ENCODE measurements at regions not wholly inside any gene's neighbourhood (a gene's known extent, or its start where the extent isn't known, plus 50 kb on each side); places are given as distances from the start of the nearest gene placed in this dataset.
A peak's percentile ranks its signal among the peaks of the same experiment; 100 is the strongest.
"Not testable (repeated sequence)": the region's sequence is repeated elsewhere in the genome, so short reads cannot be mapped to it uniquely, and the experiment has no call there.

DNA sequence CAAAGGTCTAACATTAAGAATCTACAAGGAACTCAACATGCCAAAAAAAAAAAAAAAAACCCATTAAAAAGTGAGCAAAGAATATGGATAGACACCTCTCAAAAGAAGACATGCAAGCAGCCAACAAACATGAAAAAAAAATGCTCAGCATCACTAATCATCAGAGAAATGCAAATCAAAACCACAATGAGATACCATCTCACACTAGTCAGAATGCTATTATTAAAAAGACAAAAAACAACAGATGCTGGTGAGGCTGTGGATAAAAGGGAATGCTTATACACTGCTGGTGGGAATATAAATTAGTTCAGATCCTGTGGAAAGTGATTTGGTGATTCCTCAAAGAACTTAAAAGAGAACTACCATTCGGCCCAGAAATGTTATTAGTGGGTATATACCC lies 257.7 kb upstream of the PLET1 start:
- DNase-seq = no peak

- no peak for DNase-seq
Measured at GRCh38 chr11:112519751-112520150, 259.1 kb upstream of the PLET1 start.

DNA sequence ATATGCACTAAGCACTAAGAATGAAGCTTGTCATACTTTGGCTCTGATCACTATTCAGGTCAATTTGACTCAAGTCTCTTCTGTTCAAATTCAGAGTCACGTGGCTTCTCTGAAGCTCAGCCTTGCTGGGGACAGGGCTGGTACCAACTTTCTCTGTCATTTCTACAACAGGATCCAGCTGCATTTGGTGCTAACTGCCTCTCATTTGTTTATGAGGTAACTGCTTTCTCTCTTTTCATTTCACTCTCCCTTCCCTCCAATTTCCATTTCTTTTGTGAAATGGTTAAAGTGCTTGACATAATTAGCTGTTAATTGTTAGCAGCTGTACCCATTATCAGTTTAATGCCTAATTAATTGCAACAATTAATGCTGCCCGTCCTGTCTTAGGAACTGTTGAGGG lies 259.7 kb upstream of the PLET1 start:
- DNase-seq = no peak

DNA sequence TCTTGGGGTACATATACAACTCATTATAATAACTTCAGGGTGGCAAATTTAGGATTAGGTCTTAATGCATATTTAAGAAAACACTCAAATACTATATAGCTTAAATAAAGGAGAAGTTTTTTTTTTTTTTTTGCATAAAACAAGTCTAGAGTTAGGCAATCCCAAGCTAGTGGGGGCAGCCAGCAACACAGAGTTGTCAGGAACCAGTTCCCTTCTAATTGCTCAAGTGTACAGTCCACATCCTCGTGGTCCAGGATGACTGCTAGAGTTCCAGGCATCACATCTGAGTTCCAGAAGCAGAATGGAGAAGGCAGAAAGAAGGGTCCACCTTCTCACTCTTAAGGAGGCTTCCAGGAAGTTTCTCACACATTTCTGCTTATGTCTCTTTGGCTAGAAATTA lies 261.9 kb upstream of the PLET1 start:
- DNase-seq = no peak

GRCh38 chr11:112523031-112523430 lies 262.4 kb upstream of the PLET1 start:
- DNase-seq = no peak

- peak; percentile 13 for DNase-seq
Measured at GRCh38 chr11:112523477-112523876, 262.8 kb upstream of the PLET1 start.

GRCh38 chr11:112523951-112524350 lies 263.3 kb upstream of the PLET1 start:
- DNase-seq = no peak

DNA sequence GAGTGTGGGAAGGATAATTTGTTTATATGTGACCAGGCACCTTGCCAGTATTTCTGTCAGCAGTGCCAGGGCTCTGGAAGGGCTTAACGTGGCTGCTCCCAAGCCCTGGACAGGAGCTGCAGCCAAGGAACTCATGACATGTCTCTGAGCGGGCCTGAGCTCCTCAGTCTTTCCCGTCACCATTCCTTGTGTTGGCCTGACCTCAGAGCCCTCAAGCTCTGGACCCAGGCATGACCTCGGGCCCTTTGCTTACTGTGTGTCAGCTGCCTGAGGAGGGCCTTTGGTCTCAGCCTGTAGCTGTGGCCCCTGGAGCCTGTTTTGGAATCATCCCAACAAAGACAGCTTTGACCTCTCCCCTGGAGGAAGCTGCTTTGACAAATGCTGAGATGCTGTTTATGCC lies 264.1 kb upstream of the PLET1 start:
- DNase-seq = no peak

DNA sequence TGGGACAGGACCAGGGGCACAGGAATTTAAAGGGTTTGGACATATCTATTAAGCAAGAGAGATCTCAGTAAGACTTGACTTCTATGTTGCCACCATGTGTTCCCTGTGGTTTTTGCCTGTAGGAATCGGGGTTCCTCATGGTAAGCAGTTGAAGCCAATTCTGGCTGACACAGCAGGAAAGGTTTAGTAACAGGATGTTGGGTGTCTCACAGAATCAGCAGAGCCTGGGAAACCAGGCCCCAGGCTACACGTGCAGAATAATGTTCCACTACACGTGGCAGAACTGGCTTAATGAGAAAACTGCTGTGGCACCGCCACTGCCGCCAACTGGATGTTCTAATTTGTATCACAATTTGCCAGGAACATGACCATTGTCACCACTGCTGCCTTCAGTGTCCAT lies 264.6 kb upstream of the PLET1 start:
- DNase-seq = no peak

DNA sequence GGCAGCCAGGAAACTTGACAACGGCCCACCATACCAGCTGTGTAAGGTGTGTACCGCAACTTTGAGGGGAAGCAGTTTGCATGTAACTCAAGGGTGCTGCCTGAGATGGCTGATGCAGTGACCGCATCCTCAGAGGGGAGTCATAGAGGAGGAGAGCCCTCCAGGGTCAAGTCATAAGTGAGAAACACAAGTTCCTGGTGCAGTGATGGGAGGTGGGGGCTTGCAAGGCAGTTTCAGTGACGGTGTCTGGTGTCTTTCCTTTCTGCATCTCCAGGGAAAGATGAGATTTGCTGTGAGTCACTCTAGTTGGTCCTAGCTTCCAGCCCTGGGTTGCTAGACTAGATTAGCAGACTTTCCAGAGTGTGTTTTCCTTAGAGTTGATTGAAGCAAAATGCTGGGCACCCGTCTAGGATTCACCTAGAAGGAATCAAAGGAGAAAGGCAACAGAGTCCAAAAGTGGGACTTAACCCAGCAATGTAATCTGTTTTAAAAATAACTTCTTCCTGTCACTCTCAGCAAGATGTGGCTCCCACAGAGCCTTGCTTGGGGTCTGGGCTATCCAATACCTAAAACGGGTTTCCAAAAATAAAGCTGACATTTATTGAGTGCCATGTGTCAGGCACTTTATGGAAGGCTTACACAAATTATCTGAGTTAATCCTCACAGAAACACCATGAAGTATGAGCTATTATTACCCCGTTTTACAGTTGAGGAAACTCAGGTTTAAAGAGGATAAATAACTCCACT lies 265.4 kb upstream of the PLET1 start:
- no peak for DNase-seq

- DNase-seq = no peak
Measured at GRCh38 chr11:112526699-112527416, 266.2 kb upstream of the PLET1 start.

DNA sequence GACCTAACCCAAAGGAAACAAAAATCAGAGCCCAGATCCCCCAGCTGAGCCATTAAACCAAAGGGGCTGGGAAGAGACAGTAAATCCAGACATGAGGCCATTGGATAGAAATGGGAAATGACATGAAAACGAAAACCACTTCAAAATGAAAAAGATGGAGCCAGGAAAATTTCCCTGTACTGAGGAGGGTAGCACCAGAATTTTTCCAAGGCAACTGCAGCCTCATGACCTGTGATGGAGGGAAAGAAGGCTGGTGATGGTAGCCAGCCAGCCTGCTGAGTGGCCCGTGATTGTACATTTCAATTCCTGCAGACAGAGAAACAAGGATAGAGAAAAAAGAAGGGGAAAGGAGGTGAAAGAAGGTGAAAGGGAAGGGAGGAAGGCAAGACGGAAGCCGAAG lies 268.4 kb upstream of the PLET1 start:
- no peak for DNase-seq

DNA sequence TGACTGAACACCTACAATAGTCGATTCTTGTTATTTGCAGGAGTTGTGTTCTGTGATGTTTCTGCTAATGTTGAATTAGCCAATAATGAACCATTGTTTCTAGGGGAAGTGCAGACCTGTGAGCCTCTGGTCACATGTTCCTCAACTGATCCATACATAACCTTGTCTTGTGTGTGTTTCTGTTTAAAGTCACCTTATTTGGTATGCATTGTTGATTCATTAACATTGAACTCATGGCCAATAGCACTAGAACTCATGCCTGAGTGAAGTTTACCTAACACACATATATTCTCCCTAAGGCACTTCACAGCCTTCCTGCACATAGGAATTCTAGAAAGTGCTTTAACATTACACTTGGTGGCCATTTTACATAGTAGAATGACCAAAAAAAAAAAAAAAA lies 271.8 kb upstream of the PLET1 start:
- no peak for DNase-seq

- DNase-seq = no peak
Measured at GRCh38 chr11:112533682-112534081, 273.0 kb upstream of the PLET1 start.

- peak; percentile 25 for DNase-seq
Measured at GRCh38 chr11:112534208-112534607, 273.5 kb upstream of the PLET1 start.

DNA sequence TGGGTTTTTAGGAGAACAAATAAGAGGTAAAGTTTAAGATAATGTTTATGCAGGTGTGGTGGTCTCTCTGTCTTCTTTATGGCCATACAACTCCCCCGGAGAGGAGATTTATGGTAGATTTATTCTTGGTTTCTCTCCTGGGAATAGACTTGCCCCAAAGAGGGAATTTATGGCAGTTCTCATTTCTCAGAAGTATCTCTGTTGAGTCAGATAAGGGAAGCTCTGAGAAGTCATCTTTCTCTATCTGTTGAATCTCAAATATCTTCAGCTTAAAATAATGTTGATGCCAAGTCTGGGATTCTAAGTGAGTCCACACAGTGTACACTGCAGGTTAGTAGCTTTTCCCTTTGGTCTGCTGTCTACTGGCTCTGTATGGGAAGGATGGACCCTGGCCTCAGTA lies 276.4 kb upstream of the PLET1 start:
- peak; percentile 55 for DNase-seq

- peak; percentile 94 for DNase-seq
Measured at GRCh38 chr11:112537846-112538330, 277.2 kb upstream of the PLET1 start.

- DNase-seq = no peak
Measured at GRCh38 chr11:112538534-112539280, 278.0 kb upstream of the PLET1 start.

- DNase-seq = not testable (repeated sequence)
Measured at GRCh38 chr11:112539281-112539555, 278.6 kb upstream of the PLET1 start.

GRCh38 chr11:112539741-112540140 lies 279.1 kb upstream of the PLET1 start:
- DNase-seq = no peak

DNA sequence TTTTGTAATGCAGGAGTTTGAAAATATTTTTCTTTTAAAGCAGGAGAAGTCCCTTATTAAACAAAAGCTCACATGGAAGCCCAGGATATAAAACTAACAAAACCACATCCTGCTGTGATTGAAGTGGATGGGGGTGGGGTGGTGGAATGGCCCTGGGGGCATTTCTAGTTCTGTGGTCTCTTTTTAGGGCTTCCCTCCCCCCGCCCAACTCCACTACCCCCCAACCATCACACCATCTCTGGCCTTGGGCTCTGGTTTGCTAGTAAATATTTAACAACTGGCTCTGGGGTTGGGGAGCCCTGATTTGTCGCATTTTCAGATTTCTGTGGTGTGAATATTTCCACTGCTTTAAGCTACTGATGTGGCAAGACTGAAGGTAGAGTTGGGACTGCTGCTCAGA lies 279.6 kb upstream of the PLET1 start:
- DNase-seq = no peak

DNA sequence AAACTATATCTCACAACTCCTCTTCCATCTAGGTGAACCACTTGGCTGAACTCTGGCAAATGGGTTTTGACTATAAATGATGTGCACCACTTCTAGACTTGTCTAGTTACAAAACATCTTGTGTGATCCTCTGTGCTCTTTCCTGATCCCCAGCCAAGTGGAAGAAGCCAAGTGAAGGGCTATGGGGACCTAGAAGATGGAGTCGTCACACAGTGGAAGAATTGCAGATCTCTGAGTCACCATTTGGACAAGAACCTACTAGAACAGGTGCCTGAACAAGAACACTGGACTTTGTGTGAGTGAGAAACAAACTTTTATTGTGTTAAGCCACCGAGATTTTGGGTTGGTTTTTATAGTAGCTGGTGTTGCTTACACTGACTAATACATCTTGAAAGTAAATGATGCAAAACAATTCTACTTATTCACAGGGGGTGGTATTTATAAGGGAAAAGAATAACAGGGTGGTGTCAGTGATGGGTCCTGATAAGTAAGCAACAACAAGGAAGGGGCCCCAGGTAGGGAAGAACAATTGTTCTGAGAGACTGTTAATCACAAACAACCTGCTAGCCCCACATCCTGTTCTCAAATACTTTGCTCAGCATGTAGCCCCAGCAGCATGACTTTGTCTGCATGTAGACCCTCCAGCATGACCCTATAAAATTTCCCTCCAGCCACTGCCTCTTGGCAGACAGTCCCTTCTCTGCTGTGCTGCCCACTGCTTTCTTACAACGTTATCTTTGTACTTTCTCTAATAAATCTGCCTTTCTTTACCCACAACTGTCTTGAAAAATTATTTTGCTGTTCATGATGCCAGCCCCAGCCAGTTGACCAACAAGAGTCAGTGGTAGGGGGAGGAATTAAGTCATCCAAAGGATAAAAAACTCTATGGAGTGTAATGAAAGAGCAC lies 280.7 kb upstream of the PLET1 start:
- DNase-seq = no peak

- DNase-seq = no peak
Measured at GRCh38 chr11:112542479-112542878, 281.8 kb upstream of the PLET1 start.
